ENCODE measurements at regions not wholly inside any gene's neighbourhood (a gene's known extent, or its start where the extent isn't known, plus 50 kb on each side); places are given as distances from the start of the nearest gene placed in this dataset.

- TF ChIP-seq CTCF (IDR thresholded peaks at IDR 0.05; ENCODE audit: low read depth, low read length), result no peak
- no peak for DNase-seq (ENCODE audit: low read depth in 2 of 2)
- H3K4me3 ChIP-seq (replicated peaks in 1 of 2; ENCODE audit: low read depth in 2 of 2, low read length in 2 of 2), result no peak overlapping the region
Measured at GRCh38 chr11:90668502-90668901, 445.7 kb upstream of the CHORDC1 start.

GRCh38 chr11:90661233-90661632 lies 438.4 kb upstream of the CHORDC1 start:
- no peak for DNase-seq (ENCODE audit: low read depth in 2 of 2)
- TF ChIP-seq CTCF (IDR thresholded peaks at IDR 0.05; ENCODE audit: low read depth, low read length), result no peak
- H3K4me3 ChIP-seq (replicated peaks in 1 of 2; ENCODE audit: low read depth in 2 of 2, low read length in 2 of 2), result no peak overlapping the region

GRCh38 chr11:90656171-90656570 lies 433.3 kb upstream of the CHORDC1 start:
- no peak overlapping the region for H3K4me3 ChIP-seq (replicated peaks in 1 of 2; ENCODE audit: low read depth in 2 of 2, low read length in 2 of 2)
- no peak for DNase-seq (ENCODE audit: low read depth in 2 of 2)
- no peak for TF ChIP-seq CTCF (IDR thresholded peaks at IDR 0.05; ENCODE audit: low read depth, low read length)

GRCh38 chr11:90650153-90650552 lies 427.3 kb upstream of the CHORDC1 start:
- no peak overlapping the region for H3K4me3 ChIP-seq (replicated peaks in 1 of 2; ENCODE audit: low read depth in 2 of 2, low read length in 2 of 2)
- DNase-seq (ENCODE audit: low read depth in 2 of 2), result no peak
- no peak for TF ChIP-seq CTCF (IDR thresholded peaks at IDR 0.05; ENCODE audit: low read depth, low read length)

- TF ChIP-seq CTCF (IDR thresholded peaks at IDR 0.05; ENCODE audit: low read depth, low read length), result no peak
- no peak overlapping the region for H3K4me3 ChIP-seq (replicated peaks in 1 of 2; ENCODE audit: low read depth in 2 of 2, low read length in 2 of 2)
- no peak for DNase-seq (ENCODE audit: low read depth in 2 of 2)
Measured at GRCh38 chr11:90646706-90647105, 423.9 kb upstream of the CHORDC1 start.

GRCh38 chr11:90646266-90646665 lies 423.4 kb upstream of the CHORDC1 start:
- TF ChIP-seq CTCF (IDR thresholded peaks at IDR 0.05; ENCODE audit: low read depth, low read length), result no peak
- H3K4me3 ChIP-seq (replicated peaks in 1 of 2; ENCODE audit: low read depth in 2 of 2, low read length in 2 of 2), result no peak overlapping the region
- no peak for DNase-seq (ENCODE audit: low read depth in 2 of 2)

GRCh38 chr11:90639461-90639993 lies 416.7 kb upstream of the CHORDC1 start:
- H3K4me3 ChIP-seq (replicated peaks in 1 of 2; ENCODE audit: low read depth in 2 of 2, low read length in 2 of 2), result no peak overlapping the region
- DNase-seq (ENCODE audit: low read depth in 2 of 2), result peak in 1 of 2 donors; percentile 49
- peak; percentile 40 for TF ChIP-seq CTCF (IDR thresholded peaks at IDR 0.05; ENCODE audit: low read depth, low read length)

All from cardiac fibroblast (primary cell).